Testis (tissue), 2 donors: ENCODE measurements at regions not wholly inside any gene's neighbourhood (a gene's known extent, or its start where the extent isn't known, plus 50 kb on each side); places are given as distances from the start of the nearest gene placed in this dataset.

Experiments
- POLR2A ChIP-seq: fragments of 450-650 bp; IDR thresholded peaks from one replicate; pipeline ENCODE4 v1.6.1; 2017; ENCODE audit warnings: antibody characterized with exemption, mild to moderate bottlenecking, moderate library complexity
- TF ChIP-seq, protein P1 (sequence below), 3 experiments: fragments of 450-650 bp in 2 of 3; fragments of 200-600 bp in 1 of 3; sonication (generic) in 1 of 3; IDR thresholded peaks; one replicate each; pipeline ENCODE4 v1.5.1; 2016 to 2019; ENCODE audit warnings: antibody characterized with exemption in 3 of 3, mild to moderate bottlenecking in 2 of 3, moderate library complexity in 1 of 3

DNA sequence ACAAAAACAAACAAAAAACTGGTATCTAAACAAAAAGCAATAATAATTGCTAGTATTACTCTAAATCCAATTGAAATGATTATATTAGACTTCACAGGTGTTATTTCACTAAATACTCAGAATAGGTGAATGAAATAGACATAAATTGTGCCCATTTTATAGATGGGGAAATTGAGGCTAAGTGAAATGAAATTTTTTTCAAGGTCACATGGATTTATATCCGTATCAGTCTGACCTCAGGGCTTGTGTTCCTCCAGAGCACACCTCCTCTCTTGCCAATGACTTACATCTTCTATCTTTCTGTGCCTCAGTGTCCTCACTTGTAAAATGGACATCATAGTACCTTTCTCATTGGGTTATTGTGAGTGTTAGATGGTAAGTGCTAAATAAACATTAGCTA, 72.3 kb downstream of the GP2 start:
- TF ChIP-seq, protein P1, sequence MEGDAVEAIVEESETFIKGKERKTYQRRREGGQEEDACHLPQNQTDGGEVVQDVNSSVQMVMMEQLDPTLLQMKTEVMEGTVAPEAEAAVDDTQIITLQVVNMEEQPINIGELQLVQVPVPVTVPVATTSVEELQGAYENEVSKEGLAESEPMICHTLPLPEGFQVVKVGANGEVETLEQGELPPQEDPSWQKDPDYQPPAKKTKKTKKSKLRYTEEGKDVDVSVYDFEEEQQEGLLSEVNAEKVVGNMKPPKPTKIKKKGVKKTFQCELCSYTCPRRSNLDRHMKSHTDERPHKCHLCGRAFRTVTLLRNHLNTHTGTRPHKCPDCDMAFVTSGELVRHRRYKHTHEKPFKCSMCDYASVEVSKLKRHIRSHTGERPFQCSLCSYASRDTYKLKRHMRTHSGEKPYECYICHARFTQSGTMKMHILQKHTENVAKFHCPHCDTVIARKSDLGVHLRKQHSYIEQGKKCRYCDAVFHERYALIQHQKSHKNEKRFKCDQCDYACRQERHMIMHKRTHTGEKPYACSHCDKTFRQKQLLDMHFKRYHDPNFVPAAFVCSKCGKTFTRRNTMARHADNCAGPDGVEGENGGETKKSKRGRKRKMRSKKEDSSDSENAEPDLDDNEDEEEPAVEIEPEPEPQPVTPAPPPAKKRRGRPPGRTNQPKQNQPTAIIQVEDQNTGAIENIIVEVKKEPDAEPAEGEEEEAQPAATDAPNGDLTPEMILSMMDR (IDR thresholded peaks at IDR 0.05): no peak
- no peak for TF ChIP-seq POLR2A
